ENCODE measurements at regions not wholly inside any gene's neighbourhood (a gene's known extent, or its start where the extent isn't known, plus 50 kb on each side); places are given as distances from the start of the nearest gene placed in this dataset.
A peak's percentile ranks its signal among the peaks of the same experiment; 100 is the strongest.

GRCh38 chrX:39819921-39820849 lies 277.6 kb downstream of the BCOR start:
- no peak for TF ChIP-seq CTCF (IDR thresholded peaks at IDR 0.05; ENCODE audit: extremely low read depth, missing control alignments)
- no peak for DNase-seq (ENCODE audit: low spot score)

- peak; percentile 65 for DNase-seq (ENCODE audit: low spot score)
- TF ChIP-seq CTCF (IDR thresholded peaks at IDR 0.05; ENCODE audit: extremely low read depth, missing control alignments): no peak
Measured at GRCh38 chrX:39820938-39821708, 276.6 kb downstream of the BCOR start.

- DNase-seq (ENCODE audit: low spot score): no peak
- TF ChIP-seq CTCF (IDR thresholded peaks at IDR 0.05; ENCODE audit: extremely low read depth, missing control alignments): no peak
Measured at GRCh38 chrX:39821709-39822095, 276.1 kb downstream of the BCOR start.

GRCh38 chrX:39822133-39822748 lies 275.5 kb downstream of the BCOR start:
- TF ChIP-seq CTCF (IDR thresholded peaks at IDR 0.05; ENCODE audit: extremely low read depth, missing control alignments): no peak
- DNase-seq (ENCODE audit: low spot score): no peak

- no peak for DNase-seq (ENCODE audit: low spot score)
- TF ChIP-seq CTCF (IDR thresholded peaks at IDR 0.05; ENCODE audit: extremely low read depth, missing control alignments): no peak
Measured at GRCh38 chrX:39823424-39823823, 274.3 kb downstream of the BCOR start.

- TF ChIP-seq CTCF (IDR thresholded peaks at IDR 0.05; ENCODE audit: extremely low read depth, missing control alignments): no peak
- DNase-seq (ENCODE audit: low spot score): no peak
Measured at GRCh38 chrX:39823854-39824253, 273.9 kb downstream of the BCOR start.
